GM12872 (cell line): ENCODE measurements at regions not wholly inside any gene's neighbourhood (a gene's known extent, or its start where the extent isn't known, plus 50 kb on each side); places are given as distances from the start of the nearest gene placed in this dataset.

Experiments
- TF ChIP-seq, protein P1 (sequence below): IDR thresholded peaks from 3 replicates; pipeline ENCODE4 v1.5.1; 2011; ENCODE audit warnings: low read depth, mild to moderate bottlenecking, low read length, moderate library complexity; ENCODE audit not compliant: insufficient read depth

DNA sequence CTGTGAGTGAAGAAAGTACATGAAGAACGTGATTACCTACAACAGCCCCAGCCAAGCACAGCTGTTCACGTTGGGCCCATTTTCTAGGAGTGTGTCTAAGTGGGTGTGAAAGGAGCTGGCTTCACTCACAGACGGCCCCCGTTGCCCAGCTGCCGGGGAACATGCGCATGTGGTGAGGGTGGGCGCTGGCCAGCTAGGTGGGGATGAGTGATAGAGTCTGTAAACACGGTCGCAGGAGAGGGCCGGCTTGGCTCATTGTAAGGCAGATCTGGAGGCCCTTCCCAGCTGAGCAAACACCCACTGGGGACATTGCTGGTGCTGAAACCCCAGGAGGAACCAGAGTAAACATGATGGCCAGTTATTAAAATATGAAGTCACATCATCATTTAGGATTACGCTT, 160.5 kb downstream of the TEX29 start:
- TF ChIP-seq, protein P1, sequence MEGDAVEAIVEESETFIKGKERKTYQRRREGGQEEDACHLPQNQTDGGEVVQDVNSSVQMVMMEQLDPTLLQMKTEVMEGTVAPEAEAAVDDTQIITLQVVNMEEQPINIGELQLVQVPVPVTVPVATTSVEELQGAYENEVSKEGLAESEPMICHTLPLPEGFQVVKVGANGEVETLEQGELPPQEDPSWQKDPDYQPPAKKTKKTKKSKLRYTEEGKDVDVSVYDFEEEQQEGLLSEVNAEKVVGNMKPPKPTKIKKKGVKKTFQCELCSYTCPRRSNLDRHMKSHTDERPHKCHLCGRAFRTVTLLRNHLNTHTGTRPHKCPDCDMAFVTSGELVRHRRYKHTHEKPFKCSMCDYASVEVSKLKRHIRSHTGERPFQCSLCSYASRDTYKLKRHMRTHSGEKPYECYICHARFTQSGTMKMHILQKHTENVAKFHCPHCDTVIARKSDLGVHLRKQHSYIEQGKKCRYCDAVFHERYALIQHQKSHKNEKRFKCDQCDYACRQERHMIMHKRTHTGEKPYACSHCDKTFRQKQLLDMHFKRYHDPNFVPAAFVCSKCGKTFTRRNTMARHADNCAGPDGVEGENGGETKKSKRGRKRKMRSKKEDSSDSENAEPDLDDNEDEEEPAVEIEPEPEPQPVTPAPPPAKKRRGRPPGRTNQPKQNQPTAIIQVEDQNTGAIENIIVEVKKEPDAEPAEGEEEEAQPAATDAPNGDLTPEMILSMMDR, result no peak

DNA sequence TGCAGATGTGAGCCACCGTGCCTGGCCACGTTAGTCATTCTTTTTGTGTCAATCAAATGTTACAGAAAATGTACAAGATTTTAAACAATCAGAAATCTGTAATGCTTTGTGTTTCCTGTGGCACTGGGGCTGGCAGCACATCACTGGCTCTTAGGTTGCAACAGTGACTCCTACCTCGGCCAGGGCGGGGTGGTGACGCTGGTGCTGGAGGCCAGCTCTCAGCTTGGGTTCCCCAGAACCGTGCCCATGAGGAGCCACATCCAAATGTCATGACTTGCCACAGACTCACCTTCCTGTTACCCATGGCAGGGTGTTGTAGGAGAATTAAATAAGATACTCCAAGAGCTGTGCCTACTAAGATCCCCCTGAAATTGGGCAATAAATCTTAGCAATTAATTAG, 161.7 kb downstream of the TEX29 start:
- TF ChIP-seq, protein P1, result no peak

DNA sequence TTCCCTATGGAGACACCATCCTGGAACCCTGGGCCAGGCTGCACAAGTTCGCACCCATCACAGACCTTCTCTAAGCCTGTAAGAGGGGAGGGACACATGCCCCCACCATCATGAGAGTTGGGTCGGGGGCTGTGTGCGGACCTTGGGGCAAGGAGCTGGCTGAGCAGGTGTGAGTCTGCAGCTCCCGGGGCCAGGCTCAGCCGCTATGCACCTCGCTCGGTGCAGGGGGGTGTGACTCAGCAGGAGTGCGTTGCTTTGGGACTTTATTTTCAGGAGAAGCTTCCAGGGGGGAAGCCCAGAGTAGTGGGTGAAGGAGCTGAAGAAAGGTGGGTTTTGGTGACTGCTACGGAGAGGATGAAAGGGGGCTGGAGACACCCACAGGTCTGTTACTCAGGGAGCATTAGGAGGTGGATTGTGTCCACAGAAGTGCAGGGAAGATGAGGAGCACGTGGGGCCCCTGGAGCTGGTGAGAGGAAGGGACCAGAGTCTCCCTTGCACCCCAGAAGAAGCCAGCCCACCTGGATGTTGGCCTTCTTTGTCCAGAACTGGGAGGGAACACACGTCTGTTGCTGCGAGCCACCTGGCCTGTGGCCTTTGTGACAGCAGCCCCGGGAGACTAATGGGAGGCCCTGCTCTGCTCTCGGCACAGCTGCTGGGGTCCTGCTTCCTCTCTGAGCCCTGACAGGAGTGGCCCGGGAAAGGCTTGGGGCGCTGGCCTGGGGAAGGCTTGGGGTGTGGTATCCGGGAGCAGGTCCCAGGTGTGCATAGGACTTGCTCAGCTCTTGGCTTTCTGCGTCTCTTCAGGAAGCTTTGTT, 162.6 kb downstream of the TEX29 start:
- TF ChIP-seq, protein P1, result no peak

DNA sequence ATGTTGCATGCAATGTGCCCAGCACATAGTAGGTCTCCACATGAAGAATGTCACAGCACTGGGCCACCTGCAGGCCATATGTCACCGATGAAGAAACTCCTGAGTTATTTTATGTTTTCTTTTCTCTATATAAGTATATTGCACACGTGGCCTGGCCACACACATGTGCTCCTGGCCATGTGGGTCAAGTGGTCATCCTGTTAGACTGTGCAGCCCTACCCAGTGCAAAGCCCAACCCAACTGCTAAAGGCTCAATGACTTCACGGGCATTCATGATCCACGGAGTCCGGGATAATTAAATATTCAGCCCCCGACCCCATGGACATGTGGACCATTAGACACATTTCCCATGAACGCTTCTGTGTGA, 163.2 kb downstream of the TEX29 start:
- TF ChIP-seq, protein P1, result no peak

DNA sequence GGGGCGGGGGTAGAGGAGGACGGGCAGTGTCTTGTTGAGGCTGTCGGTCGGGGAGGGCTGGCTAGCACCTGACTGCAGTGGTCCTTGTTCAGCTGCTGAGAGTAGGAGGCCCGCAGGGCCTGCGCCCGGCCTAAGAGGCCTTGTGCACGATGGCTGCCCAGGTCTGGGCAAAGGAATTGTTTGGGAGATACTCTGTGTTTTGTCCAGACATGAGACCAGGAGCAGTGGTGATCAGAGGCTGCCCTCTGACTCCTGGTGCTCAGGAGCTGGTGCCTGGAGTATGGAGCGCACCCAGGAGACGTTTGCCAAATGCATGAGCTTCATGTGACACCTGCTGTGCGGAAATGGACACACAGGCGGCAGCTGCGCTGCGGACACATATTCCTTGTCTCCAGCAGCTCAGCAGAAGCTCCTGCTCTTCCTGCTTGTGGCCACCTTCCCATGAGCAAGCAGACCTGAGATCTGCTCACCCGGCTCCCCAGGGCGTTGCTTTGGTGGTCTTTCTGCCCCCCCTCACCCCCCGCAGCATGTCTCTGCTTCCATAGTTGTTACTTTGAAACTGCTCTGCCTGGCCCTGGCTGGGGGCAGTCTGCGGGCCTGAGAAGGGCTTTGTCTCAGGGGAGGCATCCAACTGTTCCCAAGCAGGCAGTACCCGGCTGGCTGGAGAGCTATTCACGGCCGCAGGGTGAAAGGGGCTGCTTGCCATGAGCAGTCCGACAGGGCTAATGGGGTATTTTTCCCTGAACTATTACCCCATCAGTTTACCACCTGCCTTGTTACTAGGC, 163.9 kb downstream of the TEX29 start:
- TF ChIP-seq, protein P1, result no peak

DNA sequence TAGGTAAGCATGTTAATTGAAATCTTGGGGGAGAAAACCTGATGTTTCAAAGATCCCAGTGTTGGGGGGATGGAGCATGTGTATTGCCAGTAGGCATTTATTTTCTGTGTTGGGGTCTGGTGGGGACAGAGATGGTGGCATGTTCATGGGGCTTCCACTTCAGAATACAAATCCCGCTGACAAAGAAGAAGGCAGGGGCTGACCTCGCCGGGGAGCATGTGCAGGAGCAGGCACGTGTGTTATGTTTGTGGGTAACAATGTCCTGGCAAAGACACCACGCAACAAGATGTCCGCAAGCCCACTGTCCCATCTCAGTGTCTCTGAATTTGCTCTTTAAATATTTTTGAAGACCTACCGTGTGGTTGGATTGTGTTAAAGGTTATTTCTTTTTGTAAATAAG, 164.5 kb downstream of the TEX29 start:
- TF ChIP-seq, protein P1, result no peak

DNA sequence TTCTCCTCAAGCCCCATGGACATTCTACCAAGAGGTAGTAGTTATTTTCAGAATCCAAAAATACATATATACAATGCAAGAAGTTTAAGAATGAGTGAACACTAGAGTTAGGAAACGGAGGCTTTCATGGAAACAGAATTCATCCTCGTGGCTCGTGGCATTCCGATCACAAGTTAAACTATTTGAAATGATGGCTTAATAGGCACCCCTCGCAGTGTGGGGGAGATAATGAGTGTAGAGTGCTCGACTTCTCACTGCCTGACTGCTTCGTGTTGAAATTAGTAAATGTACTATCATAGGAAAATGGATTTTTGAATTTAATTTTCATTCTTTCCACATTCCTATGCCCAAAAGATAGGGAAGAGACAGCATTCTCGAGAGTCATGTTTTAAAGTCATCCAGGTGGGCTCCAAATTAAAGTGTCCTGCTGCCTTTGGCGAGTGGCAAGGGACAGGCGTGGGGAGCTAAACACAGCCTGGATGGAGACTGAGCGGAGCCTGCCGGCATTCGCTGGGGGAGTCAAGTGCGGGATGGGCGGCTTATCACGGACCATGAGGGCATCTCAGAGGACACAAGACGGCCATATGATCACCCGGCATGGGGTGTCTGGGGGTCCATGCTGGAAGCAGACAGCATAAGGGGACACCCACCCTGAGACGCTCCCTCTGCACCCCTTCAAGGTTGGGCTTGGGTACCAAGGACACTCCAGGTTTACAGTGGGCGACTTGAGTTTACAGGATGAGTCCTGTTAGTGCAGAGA, 165.2 kb downstream of the TEX29 start:
- TF ChIP-seq, protein P1, result no peak
